ENCODE measurements at regions not wholly inside any gene's neighbourhood (a gene's known extent, or its start where the extent isn't known, plus 50 kb on each side); places are given as distances from the start of the nearest gene placed in this dataset.
"Not testable (repeated sequence)": the region's sequence is repeated elsewhere in the genome, so short reads cannot be mapped to it uniquely, and the experiment has no call there.

GRCh38 chr2:51368250-51368649 lies 336.3 kb upstream of the NRXN1 start:
- no peak for DNase-seq (ENCODE audit: low spot score)

GRCh38 chr2:51350100-51350499 lies 318.2 kb upstream of the NRXN1 start:
- peak; percentile 28 for DNase-seq (ENCODE audit: low spot score)

GRCh38 chr2:51344886-51345285 lies 313.0 kb upstream of the NRXN1 start:
- no peak for DNase-seq (ENCODE audit: low spot score)

GRCh38 chr2:51335087-51336058 lies 303.4 kb upstream of the NRXN1 start:
- DNase-seq (ENCODE audit: low spot score) = no peak

GRCh38 chr2:51329512-51329911 lies 297.6 kb upstream of the NRXN1 start:
- DNase-seq (ENCODE audit: low spot score) = peak; percentile 50

- no peak for DNase-seq (ENCODE audit: low spot score)
Measured at GRCh38 chr2:51324051-51324450, 292.1 kb upstream of the NRXN1 start.

GRCh38 chr2:51322613-51323012 lies 290.7 kb upstream of the NRXN1 start:
- no peak for DNase-seq (ENCODE audit: low spot score)

GRCh38 chr2:51304311-51304710 lies 272.4 kb upstream of the NRXN1 start:
- DNase-seq (ENCODE audit: low spot score) = no peak

GRCh38 chr2:51301381-51301780 lies 269.4 kb upstream of the NRXN1 start:
- no peak for DNase-seq (ENCODE audit: low spot score)

GRCh38 chr2:51299370-51299769 lies 267.4 kb upstream of the NRXN1 start:
- DNase-seq (ENCODE audit: low spot score) = no peak

- peak; percentile 3 for DNase-seq (ENCODE audit: low spot score)
Measured at GRCh38 chr2:51297488-51297887, 265.6 kb upstream of the NRXN1 start.

- no peak for DNase-seq (ENCODE audit: low spot score)
Measured at GRCh38 chr2:51293566-51294200, 261.8 kb upstream of the NRXN1 start.

- DNase-seq (ENCODE audit: low spot score) = no peak
Measured at GRCh38 chr2:51291762-51292551, 260.0 kb upstream of the NRXN1 start.

GRCh38 chr2:51290725-51291124 lies 258.8 kb upstream of the NRXN1 start:
- no peak for DNase-seq (ENCODE audit: low spot score)

GRCh38 chr2:51289045-51289444 lies 257.1 kb upstream of the NRXN1 start:
- no peak for DNase-seq (ENCODE audit: low spot score)

- DNase-seq (ENCODE audit: low spot score) = no peak
Measured at GRCh38 chr2:51268191-51268590, 236.3 kb upstream of the NRXN1 start.

- no peak for DNase-seq (ENCODE audit: low spot score)
Measured at GRCh38 chr2:51265539-51265938, 233.6 kb upstream of the NRXN1 start.

GRCh38 chr2:51263951-51264350 lies 232.0 kb upstream of the NRXN1 start:
- no peak for DNase-seq (ENCODE audit: low spot score)

- DNase-seq (ENCODE audit: low spot score) = not testable (repeated sequence)
Measured at GRCh38 chr2:51263101-51263500, 231.2 kb upstream of the NRXN1 start.

GRCh38 chr2:51258301-51258700 lies 226.4 kb upstream of the NRXN1 start:
- no peak for DNase-seq (ENCODE audit: low spot score)

GRCh38 chr2:51256736-51257135 lies 224.8 kb upstream of the NRXN1 start:
- DNase-seq (ENCODE audit: low spot score) = no peak

- no peak for DNase-seq (ENCODE audit: low spot score)
Measured at GRCh38 chr2:51251356-51251755, 219.4 kb upstream of the NRXN1 start.

Measured in umbilical cord (tissue), 1 donor.